ENCODE measurements at regions not wholly inside any gene's neighbourhood (a gene's known extent, or its start where the extent isn't known, plus 50 kb on each side); places are given as distances from the start of the nearest gene placed in this dataset.

DNA sequence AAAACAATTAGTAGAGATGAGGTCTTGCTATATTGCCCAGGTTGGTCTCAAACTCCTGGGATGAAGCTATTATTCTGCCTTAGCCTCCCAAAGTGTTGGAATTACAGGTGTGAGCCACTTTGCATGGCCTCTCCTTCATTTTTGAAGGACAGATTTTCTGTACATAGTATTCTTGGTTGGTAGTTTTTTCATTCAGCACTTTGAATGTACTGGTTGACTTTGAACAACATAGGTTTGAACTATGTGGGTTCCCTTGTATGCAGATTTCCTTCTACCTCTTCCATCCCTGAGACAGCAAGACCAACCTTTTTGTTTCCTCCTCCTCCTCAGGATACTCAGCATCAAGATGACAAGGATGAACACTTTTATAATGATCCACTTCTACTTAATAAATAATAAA is 436.4 kb downstream of the QKI start:
- DNase-seq = no peak

DNA sequence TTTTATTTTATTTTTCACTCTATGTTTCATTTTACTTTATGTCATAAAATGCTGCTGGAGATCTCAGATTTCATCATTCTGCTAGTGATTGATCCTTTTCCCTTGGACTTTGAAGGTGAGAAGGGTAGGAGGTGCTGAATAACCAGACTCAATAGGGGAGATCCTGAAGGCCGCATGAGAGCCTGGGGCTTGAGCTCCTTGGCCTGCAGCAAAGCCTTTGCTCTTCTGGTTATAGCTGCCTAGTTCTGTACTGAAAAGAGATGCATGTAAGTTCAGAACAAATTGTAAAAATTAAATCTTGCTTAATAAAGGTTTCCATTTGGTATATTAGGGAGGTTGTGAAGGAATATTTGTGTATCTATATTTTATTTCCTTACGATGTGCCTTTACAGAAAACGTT is 430.2 kb downstream of the QKI start:
- no peak for DNase-seq

DNA sequence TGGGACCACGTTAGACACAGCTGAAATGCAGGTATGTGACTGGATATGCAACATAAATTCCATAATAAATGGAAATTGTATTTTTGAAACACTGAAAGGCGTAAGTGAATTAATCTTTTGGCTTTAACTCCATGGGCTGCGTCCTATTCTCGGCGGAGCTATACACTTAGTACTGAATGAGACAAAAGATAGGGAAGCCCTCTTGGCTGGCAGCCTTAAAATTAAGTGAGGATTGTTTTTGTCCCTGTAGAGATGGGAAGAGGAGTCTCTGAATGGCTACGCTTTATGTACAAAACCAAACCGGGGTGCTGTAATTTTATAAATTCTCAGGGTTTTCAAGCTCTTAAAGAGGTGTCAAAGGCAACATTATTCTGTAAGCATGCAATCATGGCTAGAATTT is 429.8 kb downstream of the QKI start:
- DNase-seq = no peak

DNA sequence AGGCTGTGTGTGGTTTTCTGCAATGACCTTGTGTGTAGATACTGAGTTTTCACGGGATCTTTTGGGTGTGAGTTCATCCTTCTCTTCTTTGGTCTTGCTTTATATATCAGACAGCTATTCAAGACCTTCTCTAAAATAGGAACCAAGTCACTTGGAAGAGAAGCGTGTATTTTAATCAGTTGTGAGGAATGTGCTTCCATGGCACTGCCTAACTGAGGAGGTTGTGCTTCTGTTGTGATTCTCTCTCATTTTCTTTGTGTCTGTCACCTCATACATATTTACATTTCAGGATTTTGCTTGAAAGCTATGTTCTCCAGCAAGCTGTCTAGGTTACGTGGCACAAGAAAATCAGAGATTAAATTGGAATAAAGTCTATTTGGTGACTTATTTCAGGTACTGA is 428.7 kb downstream of the QKI start:
- no peak for DNase-seq

DNA sequence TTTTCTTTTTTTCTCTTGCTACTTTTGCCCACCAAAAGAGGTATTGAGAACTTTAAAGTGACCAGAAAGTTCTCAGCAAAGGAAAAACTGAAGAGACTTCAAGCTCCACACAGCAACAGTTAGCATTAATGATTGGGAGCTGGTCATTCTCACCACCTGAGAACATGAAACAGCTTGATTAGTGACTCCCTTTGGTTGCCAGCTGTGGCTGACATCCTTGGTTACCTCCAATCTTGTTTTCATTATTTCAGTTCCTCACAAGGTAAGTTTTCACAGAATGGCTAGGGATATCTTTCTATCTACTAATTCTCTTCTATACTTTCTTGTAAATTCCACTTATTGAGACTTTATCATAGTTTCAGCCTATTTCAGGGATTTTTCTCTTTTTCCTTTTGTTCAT is 427.9 kb downstream of the QKI start:
- no peak for DNase-seq

DNA sequence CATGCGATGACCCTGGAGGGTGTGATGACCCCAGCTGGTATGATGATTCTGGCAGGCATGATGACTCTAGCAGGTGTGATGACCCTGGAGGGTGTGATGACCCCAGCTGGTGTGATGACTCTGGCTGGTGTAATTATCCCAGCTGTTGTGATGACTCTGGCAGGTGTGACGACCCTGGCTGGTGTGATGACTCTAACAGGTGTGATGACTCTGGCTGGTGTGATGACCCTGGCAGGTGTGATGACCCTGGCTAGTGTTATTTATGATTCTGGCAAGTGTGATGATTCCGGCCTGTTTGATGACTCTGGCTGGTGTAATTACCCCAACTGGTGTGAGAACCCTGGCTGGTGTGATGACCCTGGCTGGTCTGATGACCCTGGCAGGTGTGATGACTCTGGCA is 427.2 kb downstream of the QKI start:
- no peak for DNase-seq

DNA sequence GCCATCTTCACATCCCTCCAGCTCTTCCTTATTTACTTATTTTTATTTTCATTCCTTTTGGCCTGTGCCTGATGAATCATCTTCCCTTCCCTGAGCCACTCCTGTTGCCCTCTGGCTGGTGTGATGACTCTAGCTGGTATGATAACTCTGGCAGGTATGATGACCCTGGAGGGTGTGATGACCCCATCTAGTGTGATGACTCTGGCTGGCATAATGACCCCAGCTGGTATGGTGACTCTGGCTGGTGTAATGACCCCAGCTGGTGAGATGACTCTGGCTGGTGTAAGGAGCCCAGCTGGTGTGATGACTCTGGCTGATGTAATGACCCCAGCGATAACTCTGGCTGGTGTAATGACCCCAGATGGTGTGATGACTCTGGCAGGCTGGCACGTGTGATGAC is 426.8 kb downstream of the QKI start:
- DNase-seq = no peak

DNA sequence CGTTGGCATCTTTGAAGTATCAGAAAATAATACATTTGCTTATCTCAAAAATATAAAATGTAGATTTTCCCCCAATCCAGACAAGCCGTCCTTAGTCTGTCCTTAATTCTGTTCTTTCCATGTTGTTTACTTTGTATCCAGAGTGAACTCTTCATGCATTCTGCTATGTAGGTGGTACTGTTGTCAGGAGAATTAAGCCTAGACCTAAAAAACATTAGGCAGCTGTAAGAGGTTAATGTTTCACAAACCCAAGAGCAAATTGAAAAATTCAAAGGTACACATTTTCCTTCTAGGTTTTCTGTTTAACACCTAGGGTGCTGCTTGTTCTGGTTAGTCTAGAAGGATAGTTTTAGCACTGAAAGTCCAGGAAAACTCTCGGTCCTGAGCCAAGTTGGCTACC is 426.4 kb downstream of the QKI start:
- DNase-seq = no peak

DNA sequence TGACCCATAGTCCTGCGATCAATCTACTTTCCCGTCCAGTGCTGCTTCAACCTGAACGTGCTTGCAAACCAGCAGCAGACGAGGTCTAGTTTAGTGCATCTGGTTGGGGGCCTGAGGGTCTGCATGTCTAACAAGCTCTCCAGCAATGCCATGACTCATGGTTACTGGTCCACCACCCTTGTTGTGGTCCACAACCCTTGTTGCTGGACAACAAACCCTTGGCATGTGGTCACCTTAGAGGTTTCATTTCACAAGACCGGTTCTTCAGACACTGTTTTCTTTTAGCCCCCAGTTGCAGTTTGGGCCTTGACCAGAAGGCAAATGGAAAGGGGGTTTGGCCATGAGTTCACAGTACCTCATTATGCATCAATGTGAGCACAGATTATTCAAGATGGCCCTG is 424.8 kb downstream of the QKI start:
- no peak for DNase-seq

DNA sequence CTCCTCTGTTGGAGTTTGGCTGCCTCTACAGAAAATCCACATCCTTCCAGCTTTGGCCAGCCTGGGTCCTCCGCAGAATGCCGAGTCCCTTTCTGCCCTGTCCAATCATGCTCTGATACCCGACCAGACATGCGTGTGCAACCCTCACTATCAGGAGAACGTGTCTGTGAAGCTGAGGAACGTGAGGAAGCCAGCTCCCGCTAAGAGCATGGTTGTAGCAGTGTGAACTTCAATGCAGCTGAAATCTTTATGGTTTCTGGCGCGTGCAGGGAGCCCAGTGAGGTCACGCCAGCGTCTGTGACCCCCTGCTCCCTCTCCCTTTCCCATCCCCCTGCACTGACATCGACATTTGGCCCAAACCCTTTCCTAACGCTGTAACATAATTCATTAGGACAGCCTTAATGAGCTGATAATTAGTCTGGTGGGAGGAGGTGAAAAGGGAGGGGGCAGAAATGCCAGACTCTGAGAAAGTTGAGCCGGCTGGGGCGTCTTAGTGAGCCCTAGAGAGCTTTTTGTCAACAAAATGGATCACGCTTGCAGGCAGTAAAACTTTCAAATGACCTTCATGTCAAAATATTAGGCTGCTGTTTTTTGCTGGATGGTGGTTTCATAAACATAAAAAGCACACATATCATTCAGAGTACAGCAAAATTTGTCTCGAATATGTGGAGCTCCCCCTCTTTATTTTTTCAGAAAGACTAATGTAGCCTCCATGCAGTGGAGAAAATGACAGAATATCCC is 423.3 kb downstream of the QKI start:
- DNase-seq = no peak

DNA sequence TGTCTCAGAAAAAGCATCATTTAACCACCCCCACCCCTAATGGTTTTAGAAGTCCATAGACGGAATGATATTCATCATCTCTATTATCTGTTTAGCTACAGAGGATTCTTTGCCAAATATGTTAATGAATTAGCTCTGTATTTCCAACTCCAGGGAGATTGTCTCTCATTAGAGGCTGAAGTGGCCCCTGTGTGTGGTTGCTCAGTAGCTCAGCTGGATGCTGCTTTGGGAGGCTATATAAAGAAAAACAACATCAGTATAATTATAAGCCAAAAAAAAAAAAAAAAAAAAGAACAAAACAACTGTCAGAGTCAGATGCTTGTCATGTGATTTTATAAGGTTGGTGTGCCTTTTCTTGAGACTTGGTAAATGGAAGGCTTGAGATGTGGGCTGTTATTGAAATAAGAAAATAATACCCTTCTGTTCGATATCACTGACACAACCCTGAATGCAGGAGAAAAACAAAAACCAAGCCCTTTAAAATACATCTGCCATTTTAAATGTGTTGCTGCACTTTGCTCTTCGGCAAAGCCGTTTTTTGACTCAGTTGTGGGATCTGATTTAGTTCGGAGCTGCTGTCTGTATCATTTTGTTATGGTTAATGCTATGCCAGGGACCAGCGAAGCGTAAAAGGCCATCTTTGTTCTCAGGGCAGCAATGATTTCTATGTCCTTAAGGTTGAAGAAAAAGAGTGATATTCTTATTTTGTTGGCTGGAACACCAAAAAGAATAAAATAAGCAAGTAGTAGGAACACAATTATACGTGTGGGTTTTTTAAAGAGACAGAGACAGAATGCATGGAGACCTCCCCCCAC is 422.6 kb downstream of the QKI start:
- DNase-seq = no peak

DNA sequence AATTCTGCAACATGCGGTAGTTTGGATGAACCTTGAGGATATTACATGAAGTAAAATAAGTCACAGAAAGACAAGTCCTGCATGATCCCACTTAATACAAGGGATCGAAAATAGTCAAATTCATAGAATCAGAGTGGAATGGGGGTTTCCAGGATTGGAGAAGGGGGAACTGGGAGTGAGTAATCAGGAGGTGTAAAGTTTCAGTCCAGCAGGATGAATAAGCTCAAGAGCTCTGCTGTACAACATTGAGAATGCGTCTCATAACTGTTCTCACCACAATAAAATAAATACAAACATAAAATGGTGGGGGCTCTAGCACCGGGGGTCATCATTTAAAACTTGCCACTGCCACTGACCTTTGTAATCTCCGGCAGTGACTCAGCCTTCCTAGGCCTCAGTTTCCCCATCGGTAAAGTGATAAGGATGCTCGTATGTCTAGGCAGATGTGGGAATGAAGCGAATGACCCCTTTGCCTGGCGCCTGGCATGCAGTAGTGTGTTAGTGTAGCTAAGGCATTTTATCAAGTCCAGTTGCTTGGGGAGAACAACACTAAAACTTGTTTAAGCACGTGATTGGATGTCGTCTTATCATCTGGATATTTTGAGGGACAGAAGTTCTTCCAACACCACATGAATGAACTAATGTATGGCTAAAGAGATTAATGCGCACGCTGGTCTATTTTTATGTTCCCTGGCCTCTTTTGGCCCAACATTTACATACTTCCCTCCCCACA is 421.1 kb downstream of the QKI start:
- DNase-seq = no peak

DNA sequence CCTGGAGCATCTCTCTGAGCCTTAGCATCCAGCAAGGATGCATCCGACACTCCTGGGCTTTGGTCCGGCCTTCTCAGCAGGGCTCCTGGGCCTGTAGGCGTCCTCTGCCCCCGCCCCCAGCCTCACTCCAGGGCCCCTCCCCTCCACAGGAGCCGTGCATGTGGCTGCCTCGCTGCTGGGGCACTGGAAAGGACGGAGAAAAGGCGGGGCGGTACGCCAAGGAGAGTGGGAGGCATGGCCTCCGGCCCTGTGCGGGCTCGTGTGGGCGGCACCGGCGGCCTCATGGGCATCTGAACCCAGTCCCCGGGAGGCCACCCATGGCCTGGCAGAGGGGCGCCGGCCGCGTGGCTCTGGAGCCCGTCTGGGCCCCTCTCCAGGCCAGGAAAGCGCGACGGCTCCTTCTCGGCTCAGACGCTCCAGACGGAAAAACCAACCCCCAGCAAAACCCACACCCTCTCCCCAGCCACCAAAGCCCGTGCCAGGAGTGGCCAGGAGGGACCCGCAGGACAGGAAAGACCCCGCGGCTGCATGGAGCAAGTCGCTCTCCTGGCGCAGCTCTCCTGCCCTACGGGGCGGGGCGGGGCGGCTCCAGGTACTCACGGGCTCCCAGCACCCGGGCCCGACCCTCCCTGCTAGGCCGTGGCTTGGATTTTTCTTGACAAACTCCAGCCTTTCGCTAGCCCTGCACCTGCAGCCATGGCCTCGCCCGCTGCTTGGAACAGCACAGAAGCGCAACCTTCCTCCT is 419.9 kb downstream of the QKI start:
- DNase-seq = no peak

DNA sequence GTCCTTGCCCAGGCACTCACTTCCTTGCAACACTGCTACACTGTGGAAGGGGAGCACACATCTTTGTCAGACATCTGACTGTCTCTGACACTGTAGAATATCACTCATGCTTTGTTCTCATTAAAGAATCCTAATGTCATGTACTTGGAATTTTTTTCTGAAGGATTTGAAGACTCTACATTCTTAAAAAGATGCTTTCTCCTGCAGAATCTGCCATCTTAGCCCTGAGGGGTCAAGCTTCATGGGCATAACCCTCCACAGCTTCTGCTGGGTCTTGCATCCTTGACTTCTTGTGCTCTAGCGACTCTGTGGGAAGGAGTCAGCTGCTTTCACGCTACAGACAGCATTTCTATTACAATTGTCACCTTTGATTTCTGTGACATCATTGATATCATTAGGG is 417.2 kb downstream of the QKI start:
- no peak for DNase-seq

DNA sequence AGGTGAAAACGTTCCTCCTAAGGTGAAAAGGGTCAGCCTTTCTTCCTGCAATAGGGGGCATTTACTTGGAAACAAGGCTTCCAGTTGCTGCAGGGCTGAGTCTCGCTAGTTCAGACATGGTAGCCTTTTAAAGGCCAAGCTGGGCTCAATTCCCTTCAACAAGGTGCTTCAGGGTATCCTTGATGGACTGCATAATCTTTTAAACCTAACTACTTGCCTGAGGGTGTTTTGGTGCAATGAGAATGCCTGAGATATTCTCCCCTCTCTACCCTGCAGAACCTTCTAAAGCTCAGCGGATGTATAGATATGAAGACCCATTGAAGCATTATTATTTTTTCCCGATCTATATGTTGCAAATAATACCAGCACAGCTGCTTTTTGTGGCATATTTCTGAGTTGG is 416.1 kb downstream of the QKI start:
- no peak for DNase-seq

DNA sequence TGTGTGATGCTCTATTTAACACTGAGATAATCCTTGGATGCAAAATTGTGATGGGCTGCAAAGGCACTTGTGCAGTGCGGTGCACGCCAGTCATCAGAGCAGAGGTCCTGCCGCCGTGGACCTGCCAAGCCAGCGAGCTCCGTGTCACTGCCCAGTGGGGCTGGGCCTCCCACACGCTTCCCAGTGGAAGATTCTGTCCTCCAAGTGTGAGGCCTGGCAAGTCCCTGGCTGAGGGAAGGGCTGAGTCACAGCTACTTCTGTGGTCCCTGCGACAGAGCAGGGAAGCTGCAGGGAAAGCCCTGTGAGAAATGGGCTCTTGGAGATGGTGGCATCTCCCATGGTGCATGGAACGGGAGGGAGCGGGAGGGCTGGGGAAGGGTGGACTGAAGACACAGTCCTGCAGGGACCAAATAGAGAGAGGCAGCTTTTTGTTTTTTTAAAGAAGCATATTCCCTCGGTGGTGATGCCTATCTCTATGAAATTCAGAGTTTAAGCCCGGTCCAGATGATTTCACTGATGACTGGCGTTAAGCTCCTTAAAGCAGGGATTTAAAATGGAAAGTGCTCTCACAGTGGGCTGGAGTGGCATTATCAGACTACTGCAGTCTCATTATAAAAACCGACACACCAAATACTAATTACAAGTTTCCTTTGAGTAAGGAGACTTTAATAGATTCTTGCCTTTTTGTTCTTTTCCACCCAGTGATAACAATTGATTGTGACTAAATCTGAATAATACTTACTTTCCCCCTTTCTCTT is 413.7 kb downstream of the QKI start:
- no peak for DNase-seq

DNA sequence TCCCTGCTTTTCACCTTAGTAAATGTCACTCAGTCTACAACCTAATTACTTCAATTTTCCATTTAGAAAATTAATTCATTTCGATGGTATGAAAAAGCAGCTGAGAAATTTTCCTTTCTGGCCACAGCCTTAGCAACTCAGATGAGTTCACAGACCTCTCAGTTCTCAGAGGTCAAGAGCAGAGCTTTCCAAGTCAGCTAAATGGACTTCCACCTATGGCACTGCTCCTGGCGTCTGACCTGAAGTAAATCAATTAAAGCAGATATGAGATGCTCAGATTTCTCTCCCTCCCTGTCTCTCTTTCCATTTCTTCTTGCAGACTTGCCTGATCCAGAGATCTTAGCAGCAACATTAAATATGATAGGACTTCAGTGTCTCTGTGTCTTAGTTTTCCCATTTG is 412.6 kb downstream of the QKI start:
- no peak for DNase-seq

DNA sequence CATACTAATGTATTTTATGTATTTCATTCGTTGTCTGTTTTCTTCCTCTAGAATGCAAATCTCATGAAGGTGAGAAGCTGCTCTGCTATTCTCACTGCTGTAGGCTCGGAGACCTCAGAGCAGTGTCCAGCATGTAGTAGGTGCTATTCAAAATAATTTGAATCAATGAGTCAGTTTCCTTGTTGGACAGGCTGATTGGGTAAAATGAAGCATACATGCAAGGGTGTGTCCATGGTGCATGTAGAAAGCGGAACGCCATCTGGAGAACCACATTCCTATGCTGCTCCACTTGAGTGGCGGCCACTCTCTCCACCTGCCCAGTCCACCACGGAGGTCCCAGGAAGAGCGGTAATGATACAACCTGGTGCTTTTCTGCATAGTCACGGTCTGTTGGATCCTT is 412.1 kb downstream of the QKI start:
- no peak for DNase-seq

DNA sequence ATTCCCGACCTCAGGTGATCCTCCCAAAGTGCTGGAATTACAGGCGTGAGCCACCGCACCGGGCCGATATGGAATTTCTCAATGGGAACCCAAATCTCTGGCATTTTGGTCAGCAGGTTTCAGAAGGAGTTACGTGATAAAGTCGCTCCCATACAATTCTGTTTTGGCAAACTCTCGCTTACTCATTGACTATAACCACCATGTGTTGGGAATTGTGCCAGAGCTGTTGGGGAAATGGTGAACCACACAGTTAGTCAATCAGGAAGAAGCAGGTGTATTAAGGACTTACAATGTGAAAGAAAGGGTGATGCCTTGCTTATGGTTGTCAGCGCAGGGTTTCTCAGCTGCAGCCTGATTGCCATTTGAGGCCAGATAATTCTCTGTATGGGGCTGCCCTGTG is 410.5 kb downstream of the QKI start:
- no peak for DNase-seq

DNA sequence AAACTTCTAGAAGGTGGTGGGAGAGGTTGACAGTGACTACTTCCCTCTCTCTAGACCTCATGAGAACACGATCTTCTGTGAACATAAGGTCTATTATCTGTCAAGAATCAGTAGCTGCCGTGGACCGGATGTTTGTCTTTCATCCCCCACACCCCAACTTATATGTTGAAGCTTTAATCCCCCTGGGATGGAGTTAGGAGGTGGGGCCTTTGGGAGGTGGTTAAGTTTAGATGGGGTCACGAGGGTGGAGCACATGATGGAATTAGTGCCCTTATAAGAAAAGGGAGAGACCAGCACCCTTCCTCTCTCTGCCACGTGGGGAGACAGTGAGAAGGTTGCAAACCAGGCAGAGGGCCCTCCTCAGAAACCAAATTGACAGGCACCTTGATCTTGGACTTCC is 409.1 kb downstream of the QKI start:
- DNase-seq = no peak

DNA sequence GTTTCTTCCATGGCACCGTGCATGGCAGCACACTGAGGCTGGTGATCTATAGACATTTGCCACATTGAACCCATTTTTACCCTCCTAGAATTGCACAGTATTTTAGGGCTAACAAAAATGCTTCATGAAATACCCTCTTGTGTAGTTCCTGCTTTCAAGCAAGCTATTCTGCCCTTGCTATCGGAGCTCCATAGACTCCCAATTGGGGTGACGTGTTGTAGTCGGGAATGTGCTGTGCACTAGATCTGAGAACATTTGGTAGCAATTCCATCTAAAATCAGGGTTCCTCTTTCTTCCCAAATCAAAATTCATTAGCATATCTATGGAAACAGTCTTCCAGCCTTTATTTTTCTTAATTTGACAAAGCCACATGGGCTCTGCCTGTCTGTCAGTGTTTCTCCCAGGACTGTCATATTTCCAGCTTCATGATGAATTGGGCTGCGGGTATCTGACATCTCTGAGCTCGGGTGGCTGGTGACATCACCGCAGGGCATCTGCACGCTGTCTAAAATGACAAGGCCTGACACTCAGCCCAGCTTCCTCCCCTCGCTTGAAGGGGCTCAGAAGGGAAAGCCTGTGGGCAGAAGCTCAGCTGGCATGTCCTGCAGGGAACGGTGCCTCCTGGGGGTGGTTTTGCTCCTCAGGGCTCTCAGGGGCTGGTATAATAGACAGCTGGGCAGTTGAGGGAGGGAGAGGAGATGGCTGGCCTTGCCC is 406.4 kb downstream of the QKI start:
- no peak for DNase-seq

DNA sequence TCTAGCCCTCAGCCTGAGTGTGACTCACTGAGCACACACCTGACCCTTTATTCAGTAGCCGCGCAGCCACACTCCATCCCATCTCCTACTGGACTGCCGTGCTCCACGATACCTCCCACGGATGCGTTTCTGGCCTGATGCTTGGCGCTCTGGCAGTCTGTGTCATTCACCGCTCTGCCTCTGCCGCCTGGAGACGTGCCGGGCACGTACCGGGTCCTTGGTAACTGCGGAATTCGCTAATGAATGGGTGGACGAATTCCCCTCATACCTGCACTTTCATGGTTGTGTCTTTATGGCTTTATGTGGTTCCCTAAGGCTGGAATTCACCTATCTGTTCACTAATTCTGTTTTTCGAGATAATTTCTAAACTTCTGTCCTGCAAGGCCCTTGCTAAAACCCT is 405.7 kb downstream of the QKI start:
- DNase-seq = no peak

Measured in cerebellar nuclear complex (tissue), 1 donor.